Brain microvascular endothelial cell (primary cell): ENCODE measurements at regions not wholly inside any gene's neighbourhood (a gene's known extent, or its start where the extent isn't known, plus 50 kb on each side); places are given as distances from the start of the nearest gene placed in this dataset.

Source experiments
- DNase-seq: peaks from one replicate; pipeline ENCODE4 v3.0.0-alpha.2; 2020
- H3K27ac ChIP-seq: fragments of 250-450 bp; sonication (Bioruptor Pico); 2 replicates; pipeline ENCODE4 v1.5.1; 2020; ENCODE audit warnings: mild to moderate bottlenecking, moderate library complexity
- H3K27me3 ChIP-seq: fragments of 250-450 bp; sonication (Bioruptor Pico); replicated peaks from 2 replicates; pipeline ENCODE4 v1.5.1; 2020; ENCODE audit warnings: mild to moderate bottlenecking
- H3K36me3 ChIP-seq: fragments of 250-450 bp; sonication (Bioruptor Pico); replicated peaks from 2 replicates; pipeline ENCODE4 v1.5.1; 2020; ENCODE audit warnings: mild to moderate bottlenecking
- H3K4me3 ChIP-seq: 2 replicates; pipeline ENCODE4 v1.5.1; 2011; ENCODE audit warnings: low read depth, mild to moderate bottlenecking, control low read depth, low read length, moderate library complexity
- in situ Hi-C: cut with HindIII; loops from 2 replicates; pipeline ENCODE4 v1.10.0; 2017; ENCODE audit warnings: low sequenced_read_pairs, low pct_ligation_motif_present
- TF ChIP-seq, protein P1 (sequence below): IDR thresholded peaks from 2 replicates; pipeline ENCODE4 v1.5.1; 2011; ENCODE audit warnings: low read depth, mild to moderate bottlenecking, moderate library complexity, low read length, control low read depth, inconsistent platforms; ENCODE audit errors: missing control alignments

DNA sequence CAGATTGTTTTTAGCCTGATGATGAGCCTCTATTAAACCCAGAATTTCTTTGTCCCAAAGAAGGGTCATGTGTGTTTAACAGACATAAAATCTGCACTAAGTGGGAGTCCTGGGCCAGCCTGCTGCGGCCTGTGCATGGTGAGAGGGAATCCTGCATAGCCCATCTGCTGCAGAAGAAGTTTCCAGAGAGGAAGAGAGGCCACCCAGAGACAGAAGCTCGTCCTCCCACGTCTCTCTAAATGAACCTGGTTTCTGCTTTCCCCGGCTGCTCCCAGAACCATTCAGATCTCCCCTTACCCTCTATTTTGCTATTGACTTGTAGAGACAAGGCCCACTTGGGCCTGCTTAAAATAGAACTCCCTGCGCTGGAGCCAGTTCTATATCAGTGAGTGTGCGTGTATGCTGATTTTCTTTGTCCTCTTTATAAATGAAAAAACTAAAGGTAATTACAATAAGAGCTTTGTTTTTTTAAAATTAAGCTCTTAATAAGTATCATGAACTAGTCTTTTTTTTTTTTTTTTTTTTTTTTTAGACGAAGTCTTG, 142.8 kb upstream of the RAB4A start:
- H3K36me3 ChIP-seq: no peaks in the 10 kb centered on the region
- H3K27me3 ChIP-seq: no peaks in the 10 kb centered on the region
- H3K4me3 ChIP-seq: no peak overlapping the region
- H3K27ac ChIP-seq: no peak overlapping the region
- no peak for DNase-seq
- TF ChIP-seq, protein P1, sequence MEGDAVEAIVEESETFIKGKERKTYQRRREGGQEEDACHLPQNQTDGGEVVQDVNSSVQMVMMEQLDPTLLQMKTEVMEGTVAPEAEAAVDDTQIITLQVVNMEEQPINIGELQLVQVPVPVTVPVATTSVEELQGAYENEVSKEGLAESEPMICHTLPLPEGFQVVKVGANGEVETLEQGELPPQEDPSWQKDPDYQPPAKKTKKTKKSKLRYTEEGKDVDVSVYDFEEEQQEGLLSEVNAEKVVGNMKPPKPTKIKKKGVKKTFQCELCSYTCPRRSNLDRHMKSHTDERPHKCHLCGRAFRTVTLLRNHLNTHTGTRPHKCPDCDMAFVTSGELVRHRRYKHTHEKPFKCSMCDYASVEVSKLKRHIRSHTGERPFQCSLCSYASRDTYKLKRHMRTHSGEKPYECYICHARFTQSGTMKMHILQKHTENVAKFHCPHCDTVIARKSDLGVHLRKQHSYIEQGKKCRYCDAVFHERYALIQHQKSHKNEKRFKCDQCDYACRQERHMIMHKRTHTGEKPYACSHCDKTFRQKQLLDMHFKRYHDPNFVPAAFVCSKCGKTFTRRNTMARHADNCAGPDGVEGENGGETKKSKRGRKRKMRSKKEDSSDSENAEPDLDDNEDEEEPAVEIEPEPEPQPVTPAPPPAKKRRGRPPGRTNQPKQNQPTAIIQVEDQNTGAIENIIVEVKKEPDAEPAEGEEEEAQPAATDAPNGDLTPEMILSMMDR: no peak
- in situ Hi-C loops: no loop called here

DNA sequence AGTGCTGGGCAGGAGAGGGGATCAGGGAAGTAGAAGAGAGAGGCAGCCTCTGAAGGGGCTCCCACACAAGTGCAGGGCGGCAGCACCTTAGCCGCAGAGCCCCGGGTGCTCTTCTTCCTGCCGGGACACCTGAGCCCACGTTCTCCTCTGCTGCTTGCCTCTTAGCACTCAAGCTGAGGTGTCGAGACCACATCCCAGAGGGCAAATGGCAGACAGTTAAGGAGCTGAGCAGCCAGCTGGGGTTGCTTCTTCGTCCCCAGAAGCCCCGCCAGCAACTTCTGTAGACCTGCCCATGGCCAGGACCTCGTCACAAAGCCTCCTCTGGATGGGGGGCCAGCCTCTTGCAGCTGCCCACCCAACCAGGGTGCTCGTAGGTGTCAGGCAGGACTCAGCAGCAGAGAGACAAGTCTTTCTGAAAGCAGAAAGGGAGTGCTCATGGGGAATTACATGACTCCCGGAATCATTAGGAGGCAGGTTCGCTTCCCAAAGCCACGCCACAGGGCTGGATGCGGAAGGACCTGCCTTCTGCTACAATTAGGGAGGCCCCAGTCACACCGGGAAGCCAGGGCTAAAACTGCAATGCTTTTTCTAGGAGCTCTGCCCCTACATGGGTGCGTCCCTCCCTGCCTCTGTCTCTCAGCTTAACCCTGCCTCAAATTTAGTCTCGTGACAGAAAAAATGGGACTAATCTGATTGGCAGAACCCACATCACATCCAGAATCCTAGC, 141.4 kb upstream of the RAB4A start:
- Histone ChIP-seq H3K27me3 (no peaks in the 10 kb centered on the region), H3K36me3 (no peaks in the 10 kb centered on the region), H3K4me3 (no peak overlapping the region), H3K27ac (no peak overlapping the region)
- no peak for DNase-seq
- in situ Hi-C loops: no loop called here
- TF ChIP-seq, protein P1: no peak

DNA sequence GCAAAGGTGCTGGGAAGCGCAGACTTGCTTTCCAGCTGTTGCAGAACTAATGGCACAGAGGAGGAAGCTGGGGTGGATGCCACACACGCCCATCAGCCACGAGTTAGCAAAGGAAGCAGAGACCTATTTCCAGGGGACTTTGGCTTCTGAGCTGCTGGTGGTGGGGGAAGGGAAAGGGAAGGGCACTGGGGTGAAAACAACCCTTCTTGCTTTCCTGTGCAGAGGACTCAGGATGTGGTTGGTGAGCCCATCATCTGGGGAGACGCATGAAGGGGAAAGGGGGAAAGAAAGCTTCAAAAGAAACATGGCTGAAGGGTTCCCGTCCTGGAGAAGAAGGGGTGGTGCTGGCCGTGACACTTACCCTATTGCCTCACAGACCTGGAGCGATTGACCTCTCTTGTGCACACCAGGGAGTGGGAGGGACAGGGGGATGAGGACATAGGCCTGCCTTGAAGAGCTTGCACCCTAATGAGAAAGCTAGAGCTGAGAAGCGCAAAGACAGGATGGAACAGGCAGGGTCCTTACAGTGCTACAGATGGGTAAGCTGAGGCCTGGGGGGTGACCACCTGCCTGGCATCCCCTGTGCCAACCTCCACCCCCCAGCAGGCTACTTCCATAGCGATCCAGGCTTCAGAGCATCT, 140.8 kb upstream of the RAB4A start:
- DNase-seq: no peak
- TF ChIP-seq, protein P1: no peak
- no peak overlapping the region for H3K4me3 ChIP-seq
- H3K36me3 ChIP-seq: no peaks in the 10 kb centered on the region
- H3K27ac ChIP-seq: no peak overlapping the region
- H3K27me3 ChIP-seq: no peaks in the 10 kb centered on the region
- in situ Hi-C loops: no loop called here

DNA sequence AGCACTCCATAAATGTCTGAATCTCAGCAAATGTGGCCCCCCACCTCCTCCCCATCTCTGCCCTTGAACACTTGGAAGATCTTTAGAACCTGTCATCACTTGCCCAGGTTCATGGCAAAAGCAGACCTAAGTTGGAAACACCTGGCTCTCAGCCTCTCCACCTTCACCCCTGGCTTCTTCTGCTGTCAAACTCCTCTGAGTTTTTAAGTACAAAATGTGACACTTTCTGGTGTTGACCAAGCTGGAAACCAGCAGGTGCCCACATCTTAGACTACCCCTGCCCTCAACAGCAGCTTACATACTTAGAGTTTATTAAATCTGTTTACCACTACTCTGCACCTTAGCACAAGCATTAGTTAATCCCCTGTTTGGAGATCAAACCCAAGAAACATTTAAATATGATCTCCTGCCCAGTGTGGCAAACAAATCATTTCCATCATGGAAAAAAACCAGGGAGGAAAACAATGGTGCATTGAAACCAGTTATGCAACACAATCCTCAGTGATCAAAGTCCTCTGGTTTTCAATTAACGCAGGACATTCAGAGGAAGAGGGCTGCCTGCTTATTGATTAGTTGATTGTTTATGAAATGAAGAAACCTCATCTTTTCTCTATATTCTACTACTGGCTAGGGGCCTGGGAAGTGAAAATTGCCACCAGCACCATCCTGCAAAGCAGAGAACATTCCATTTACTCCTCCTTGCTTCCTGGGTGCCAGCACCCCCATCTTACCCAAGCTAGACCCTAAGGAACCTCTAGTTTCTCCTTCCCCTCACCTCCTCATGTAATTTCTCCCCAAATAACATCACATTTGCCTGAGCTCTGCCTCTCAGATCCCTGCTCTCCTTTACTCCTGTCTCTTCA, 139.4 kb upstream of the RAB4A start:
- in situ Hi-C loops: no loop called here
- TF ChIP-seq, protein P1: no peak
- Histone ChIP-seq H3K4me3 (no peak overlapping the region), H3K27me3 (no peaks in the 10 kb centered on the region), H3K27ac (no peak overlapping the region), H3K36me3 (no peaks in the 10 kb centered on the region)
- DNase-seq: no peak

DNA sequence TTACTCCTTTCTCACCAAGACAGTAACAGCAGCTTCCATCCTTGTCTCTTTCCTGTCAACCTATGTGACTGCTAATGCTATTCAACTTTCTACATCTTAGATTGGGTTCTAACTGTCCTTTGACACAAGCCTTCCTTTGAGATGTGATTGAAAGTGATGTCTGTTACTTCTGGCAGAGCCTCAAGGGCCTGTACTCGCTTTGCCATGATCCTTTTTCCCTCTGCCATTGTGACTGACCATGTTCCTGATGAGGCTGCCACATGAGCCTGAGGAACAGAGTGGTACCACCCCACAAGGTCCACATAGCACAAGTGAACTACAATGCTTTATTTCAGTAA, 138.8 kb upstream of the RAB4A start:
- no peak for DNase-seq
- Histone ChIP-seq H3K4me3 (no peak overlapping the region), H3K36me3 (no peaks in the 10 kb centered on the region), H3K27ac (no peak overlapping the region), H3K27me3 (no peaks in the 10 kb centered on the region)
- in situ Hi-C loops: no loop called here
- TF ChIP-seq, protein P1: no peak
